Keratinocyte (primary cell): ENCODE measurements at regions not wholly inside any gene's neighbourhood (a gene's known extent, or its start where the extent isn't known, plus 50 kb on each side); places are given as distances from the start of the nearest gene placed in this dataset.

ENCODE experiments used
- EZH2 ChIP-seq: IDR thresholded peaks from one replicate; pipeline ENCODE4 v1.6.1; 2012; ENCODE audit warnings: inconsistent platforms, mild to moderate bottlenecking, low read length, moderate library complexity
- TF ChIP-seq, protein P1 (sequence below), 3 experiments: IDR thresholded peaks in 1 of 3; conservative IDR thresholded peaks in 1 of 3; optimal IDR thresholded peaks in 1 of 3; 2 replicates in 2 of 3; 3 replicates in 1 of 3; pipeline versions ENCODE3 to v1.5.1; 2011; ENCODE audit warnings: low read length in 3 of 3, mild to moderate bottlenecking in 3 of 3, moderate library complexity in 2 of 3, control low read depth in 1 of 3, inconsistent platforms in 1 of 3; ENCODE audit not compliant: insufficient read depth in 2 of 3; ENCODE audit errors: extremely low read depth in 1 of 3

GRCh38 chr6:54602591-54602990, 244.0 kb upstream of the FAM83B start:
- TF ChIP-seq, protein P1, sequence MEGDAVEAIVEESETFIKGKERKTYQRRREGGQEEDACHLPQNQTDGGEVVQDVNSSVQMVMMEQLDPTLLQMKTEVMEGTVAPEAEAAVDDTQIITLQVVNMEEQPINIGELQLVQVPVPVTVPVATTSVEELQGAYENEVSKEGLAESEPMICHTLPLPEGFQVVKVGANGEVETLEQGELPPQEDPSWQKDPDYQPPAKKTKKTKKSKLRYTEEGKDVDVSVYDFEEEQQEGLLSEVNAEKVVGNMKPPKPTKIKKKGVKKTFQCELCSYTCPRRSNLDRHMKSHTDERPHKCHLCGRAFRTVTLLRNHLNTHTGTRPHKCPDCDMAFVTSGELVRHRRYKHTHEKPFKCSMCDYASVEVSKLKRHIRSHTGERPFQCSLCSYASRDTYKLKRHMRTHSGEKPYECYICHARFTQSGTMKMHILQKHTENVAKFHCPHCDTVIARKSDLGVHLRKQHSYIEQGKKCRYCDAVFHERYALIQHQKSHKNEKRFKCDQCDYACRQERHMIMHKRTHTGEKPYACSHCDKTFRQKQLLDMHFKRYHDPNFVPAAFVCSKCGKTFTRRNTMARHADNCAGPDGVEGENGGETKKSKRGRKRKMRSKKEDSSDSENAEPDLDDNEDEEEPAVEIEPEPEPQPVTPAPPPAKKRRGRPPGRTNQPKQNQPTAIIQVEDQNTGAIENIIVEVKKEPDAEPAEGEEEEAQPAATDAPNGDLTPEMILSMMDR (optimal IDR thresholded peaks at IDR 0.05 in 1 of 3, IDR thresholded peaks at IDR 0.05 in 1 of 3, conservative IDR thresholded peaks at IDR 0.05 in 1 of 3; ENCODE audit: extremely low read depth in 1 of 3, insufficient read depth in 2 of 3, low read length in 3 of 3), result no peak
- TF ChIP-seq EZH2, result no peak
